ENCODE measurements at regions not wholly inside any gene's neighbourhood (a gene's known extent, or its start where the extent isn't known, plus 50 kb on each side); places are given as distances from the start of the nearest gene placed in this dataset.

- no peak for TF ChIP-seq CTCF (IDR thresholded peaks at IDR 0.05)
- no peak for TF ChIP-seq EP300 (IDR thresholded peaks at IDR 0.05)
Measured at GRCh38 chr2:194619366-194619765, 1037.7 kb upstream of the SLC39A10 start.

All from suprapubic skin (tissue), 3 donors.